ENCODE measurements at regions not wholly inside any gene's neighbourhood (a gene's known extent, or its start where the extent isn't known, plus 50 kb on each side); places are given as distances from the start of the nearest gene placed in this dataset.

GRCh38 chr5:125338440-125339174, 592.2 kb upstream of the ZNF608 start:
- no peaks in the 10 kb centered on the region for H3K4me1 Mint-ChIP-seq (ENCODE audit: low read depth)
- DNase-seq, result no peak
- H3K4me3 Mint-ChIP-seq, result no peak overlapping the region
- POLR2A ChIA-PET, result no interaction called here
- no peaks in the 10 kb centered on the region for H3K27me3 Mint-ChIP-seq (ENCODE audit: low read depth)
- peaks cover 3% of the 10 kb centered on the region for H3K9me3 Mint-ChIP-seq (ENCODE audit: insufficient read depth)
- no peak overlapping the region for H3K27ac Mint-ChIP-seq
- H3K36me3 Mint-ChIP-seq (ENCODE audit: low read depth), result no peaks in the 10 kb centered on the region
- ATAC-seq, result no peak
- CTCF ChIA-PET, result no interaction called here

- POLR2A ChIA-PET, result no interaction called here
- Mint-ChIP-seq H3K27ac (no peak overlapping the region), H3K27me3 (ENCODE audit: low read depth) (no peaks in the 10 kb centered on the region), H3K9me3 (ENCODE audit: insufficient read depth) (peaks cover 3% of the 10 kb centered on the region), H3K36me3 (ENCODE audit: low read depth) (no peaks in the 10 kb centered on the region), H3K4me1 (ENCODE audit: low read depth) (no peaks in the 10 kb centered on the region), H3K4me3 (no peak overlapping the region)
- DNase-seq (no peak), ATAC-seq (no peak)
- CTCF ChIA-PET, result no interaction called here
Measured at GRCh38 chr5:125341436-125341835, 595.0 kb upstream of the ZNF608 start.

GRCh38 chr5:125343015-125343414, 596.6 kb upstream of the ZNF608 start:
- H3K4me3 Mint-ChIP-seq, result no peak overlapping the region
- POLR2A ChIA-PET, result no interaction called here
- no peaks in the 10 kb centered on the region for H3K4me1 Mint-ChIP-seq (ENCODE audit: low read depth)
- CTCF ChIA-PET, result no interaction called here
- H3K27ac Mint-ChIP-seq, result no peak overlapping the region
- no peaks in the 10 kb centered on the region for H3K36me3 Mint-ChIP-seq (ENCODE audit: low read depth)
- DNase-seq (no peak), ATAC-seq (no peak)
- no peaks in the 10 kb centered on the region for H3K27me3 Mint-ChIP-seq (ENCODE audit: low read depth)
- peaks cover 3% of the 10 kb centered on the region for H3K9me3 Mint-ChIP-seq (ENCODE audit: insufficient read depth)

GRCh38 chr5:125346316-125346715, 599.9 kb upstream of the ZNF608 start:
- ChIA-PET CTCF (no interaction called here), POLR2A (no interaction called here)
- H3K9me3 Mint-ChIP-seq (ENCODE audit: insufficient read depth), result peaks cover 9% of the 10 kb centered on the region
- H3K27me3 Mint-ChIP-seq (ENCODE audit: low read depth), result no peaks in the 10 kb centered on the region
- no peak overlapping the region for H3K4me3 Mint-ChIP-seq
- no peaks in the 10 kb centered on the region for H3K4me1 Mint-ChIP-seq (ENCODE audit: low read depth)
- H3K27ac Mint-ChIP-seq, result no peak overlapping the region
- ATAC-seq (no peak), DNase-seq (no peak)
- H3K36me3 Mint-ChIP-seq (ENCODE audit: low read depth), result no peaks in the 10 kb centered on the region

- no peaks in the 10 kb centered on the region for H3K4me1 Mint-ChIP-seq (ENCODE audit: low read depth)
- peaks cover 5% of the 10 kb centered on the region for H3K9me3 Mint-ChIP-seq (ENCODE audit: insufficient read depth)
- ChIA-PET POLR2A (no interaction called here), CTCF (no interaction called here)
- no peaks in the 10 kb centered on the region for H3K36me3 Mint-ChIP-seq (ENCODE audit: low read depth)
- no peak for ATAC-seq
- H3K27me3 Mint-ChIP-seq (ENCODE audit: low read depth), result no peaks in the 10 kb centered on the region
- no peak for DNase-seq
- no peak overlapping the region for H3K27ac Mint-ChIP-seq
- no peak overlapping the region for H3K4me3 Mint-ChIP-seq
Measured at GRCh38 chr5:125348221-125348692, 601.8 kb upstream of the ZNF608 start.

- Mint-ChIP-seq H3K4me3 (no peak overlapping the region), H3K36me3 (ENCODE audit: low read depth) (no peaks in the 10 kb centered on the region), H3K27me3 (ENCODE audit: low read depth) (no peaks in the 10 kb centered on the region), H3K27ac (no peak overlapping the region), H3K9me3 (ENCODE audit: insufficient read depth) (peaks cover 9% of the 10 kb centered on the region), H3K4me1 (ENCODE audit: low read depth) (no peaks in the 10 kb centered on the region)
- CTCF ChIA-PET, result no interaction called here
- ATAC-seq (no peak), DNase-seq (no peak)
- POLR2A ChIA-PET, result no interaction called here
Measured at GRCh38 chr5:125348936-125349831, 602.7 kb upstream of the ZNF608 start.

GRCh38 chr5:125357660-125358059, 611.2 kb upstream of the ZNF608 start:
- POLR2A ChIA-PET, result no interaction called here

GRCh38 chr5:125365747-125366146, 619.3 kb upstream of the ZNF608 start:
- Mint-ChIP-seq H3K4me3 (no peak overlapping the region), H3K27me3 (ENCODE audit: low read depth) (no peaks in the 10 kb centered on the region), H3K9me3 (ENCODE audit: insufficient read depth) (no peaks in the 10 kb centered on the region), H3K4me1 (ENCODE audit: low read depth) (no peaks in the 10 kb centered on the region), H3K27ac (no peak overlapping the region), H3K36me3 (ENCODE audit: low read depth) (no peaks in the 10 kb centered on the region)
- POLR2A ChIA-PET, result no interaction called here
- CTCF ChIA-PET, result no interaction called here
- ATAC-seq (no peak), DNase-seq (no peak)

More at GRCh38 chr5:125357660-125358059, 611.2 kb upstream of the ZNF608 start:
- Mint-ChIP-seq H3K4me3 (no peak overlapping the region), H3K27me3 (ENCODE audit: low read depth) (no peaks in the 10 kb centered on the region), H3K9me3 (ENCODE audit: insufficient read depth) (peaks cover 11% of the 10 kb centered on the region), H3K27ac (no peak overlapping the region), H3K4me1 (ENCODE audit: low read depth) (no peaks in the 10 kb centered on the region), H3K36me3 (ENCODE audit: low read depth) (no peaks in the 10 kb centered on the region)
- ATAC-seq (no peak), DNase-seq (no peak)
- CTCF ChIA-PET, result no interaction called here

- no peak overlapping the region for H3K4me3 Mint-ChIP-seq
- no peaks in the 10 kb centered on the region for H3K9me3 Mint-ChIP-seq (ENCODE audit: insufficient read depth)
- DNase-seq, result no peak
- H3K36me3 Mint-ChIP-seq (ENCODE audit: low read depth), result no peaks in the 10 kb centered on the region
- no peak overlapping the region for H3K27ac Mint-ChIP-seq
- H3K4me1 Mint-ChIP-seq (ENCODE audit: low read depth), result no peaks in the 10 kb centered on the region
- ChIA-PET CTCF (no interaction called here), POLR2A (no interaction called here)
- no peaks in the 10 kb centered on the region for H3K27me3 Mint-ChIP-seq (ENCODE audit: low read depth)
- ATAC-seq, result no peak
Measured at GRCh38 chr5:125367702-125368101, 621.3 kb upstream of the ZNF608 start.

GRCh38 chr5:125370461-125371205, 624.2 kb upstream of the ZNF608 start:
- Mint-ChIP-seq H3K9me3 (ENCODE audit: insufficient read depth) (no peaks in the 10 kb centered on the region), H3K4me1 (ENCODE audit: low read depth) (no peaks in the 10 kb centered on the region), H3K27ac (no peak overlapping the region), H3K27me3 (ENCODE audit: low read depth) (no peaks in the 10 kb centered on the region), H3K36me3 (ENCODE audit: low read depth) (no peaks in the 10 kb centered on the region), H3K4me3 (no peak overlapping the region)
- DNase-seq (no peak), ATAC-seq (no peak)
- ChIA-PET POLR2A (no interaction called here), CTCF (no interaction called here)

GRCh38 chr5:125372694-125373631, 626.5 kb upstream of the ZNF608 start:
- ChIA-PET POLR2A (no interaction called here), CTCF (interaction anchor here (0.6 kb wide), 1 partner anchor 240 kb away, joined by 3 read pairs; no protein-coding TSS in a partner anchor)
- Mint-ChIP-seq H3K4me3 (no peak overlapping the region), H3K27ac (no peak overlapping the region), H3K36me3 (ENCODE audit: low read depth) (no peaks in the 10 kb centered on the region), H3K27me3 (ENCODE audit: low read depth) (no peaks in the 10 kb centered on the region), H3K4me1 (ENCODE audit: low read depth) (no peaks in the 10 kb centered on the region), H3K9me3 (ENCODE audit: insufficient read depth) (no peaks in the 10 kb centered on the region)
- no peak for DNase-seq
- no peak for ATAC-seq
